GM21786 (cell line): ENCODE measurements at regions not wholly inside any gene's neighbourhood (a gene's known extent, or its start where the extent isn't known, plus 50 kb on each side); places are given as distances from the start of the nearest gene placed in this dataset.
"Not testable (repeated sequence)": the region's sequence is repeated elsewhere in the genome, so short reads cannot be mapped to it uniquely, and the experiment has no call there.

ENCODE experiments used
- ATAC-seq: cut with Tn5 transposase; IDR thresholded peaks from one replicate; pipeline ENCODE4 v1.9.1; 2021; ENCODE audit not compliant: unreplicated experiment

DNA sequence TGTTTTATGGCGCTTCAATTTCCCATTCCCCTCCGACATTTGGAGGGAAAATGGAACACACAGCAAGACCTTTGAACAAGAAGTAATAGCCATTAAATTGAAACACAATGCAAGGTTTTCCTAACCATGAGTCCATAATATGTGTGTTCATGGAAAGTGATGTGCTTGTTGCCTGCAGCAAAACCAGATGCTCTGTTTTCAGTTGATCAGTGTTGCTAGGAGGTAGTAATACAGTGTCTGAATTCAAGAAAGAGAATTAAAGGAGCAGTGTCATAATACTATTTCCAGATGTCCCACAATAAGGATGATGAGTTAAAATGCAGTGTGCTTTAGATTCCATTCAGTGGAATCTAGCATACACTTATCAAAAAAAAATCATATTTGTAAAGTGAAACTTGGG lies 637.4 kb upstream of the API5 start:
- ATAC-seq: no peak

DNA sequence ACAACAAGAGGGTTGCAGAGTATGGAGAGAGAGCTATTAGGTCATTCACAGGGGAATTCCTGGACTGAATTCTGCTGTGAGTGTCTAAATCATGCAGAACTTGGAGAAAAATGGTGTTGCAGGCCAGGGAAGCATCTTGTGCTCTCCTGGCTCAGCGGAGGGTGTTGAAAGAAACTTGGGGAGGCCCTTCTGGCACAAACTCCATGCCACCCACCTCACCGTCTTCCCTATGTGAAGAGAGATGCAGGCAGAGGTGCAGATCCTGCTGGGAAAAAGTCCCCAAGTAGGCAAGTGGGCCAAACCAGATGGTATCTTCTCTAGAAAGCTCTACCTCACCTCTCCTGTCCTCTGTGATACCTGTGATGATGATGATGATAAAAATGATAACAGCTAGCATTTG lies 604.3 kb upstream of the API5 start:
- no peak for ATAC-seq

DNA sequence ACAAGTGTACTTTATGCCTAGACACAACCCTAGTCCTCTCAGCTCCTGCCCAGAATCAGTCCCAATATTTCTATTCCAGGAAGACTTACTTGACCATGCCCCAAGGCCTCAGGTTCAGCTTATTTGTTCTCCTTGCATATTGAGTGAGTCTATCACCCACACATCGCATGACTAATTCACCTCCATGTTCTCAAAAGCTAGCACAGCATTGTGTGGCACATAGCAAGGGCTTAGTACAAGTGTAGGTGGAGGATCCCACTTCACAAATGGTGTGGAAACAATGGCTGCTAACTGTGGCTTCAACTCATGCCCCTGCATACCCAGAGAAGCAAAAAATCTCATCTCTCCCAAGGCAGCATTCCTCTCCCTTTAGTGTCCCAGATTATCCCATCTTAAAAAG lies 602.6 kb upstream of the API5 start:
- ATAC-seq: no peak

DNA sequence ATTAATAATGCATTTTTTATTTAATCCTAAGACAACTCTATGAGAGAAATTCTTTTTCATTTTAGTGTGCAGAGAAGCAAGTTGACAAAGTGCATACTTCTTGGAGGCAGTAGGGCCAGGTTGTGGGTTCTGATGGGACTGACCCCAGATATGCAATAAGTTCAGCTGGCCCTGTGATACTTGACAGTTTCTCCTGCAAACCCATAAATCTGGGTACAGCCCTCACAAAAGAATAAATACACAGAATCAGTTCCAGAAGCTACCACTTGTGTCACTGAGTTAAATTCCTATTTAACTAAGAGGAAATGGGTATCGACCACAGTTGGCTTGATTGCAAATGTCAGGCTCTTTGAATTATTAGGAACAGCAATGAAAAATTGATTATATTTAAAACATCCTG lies 598.5 kb upstream of the API5 start:
- ATAC-seq: no peak

DNA sequence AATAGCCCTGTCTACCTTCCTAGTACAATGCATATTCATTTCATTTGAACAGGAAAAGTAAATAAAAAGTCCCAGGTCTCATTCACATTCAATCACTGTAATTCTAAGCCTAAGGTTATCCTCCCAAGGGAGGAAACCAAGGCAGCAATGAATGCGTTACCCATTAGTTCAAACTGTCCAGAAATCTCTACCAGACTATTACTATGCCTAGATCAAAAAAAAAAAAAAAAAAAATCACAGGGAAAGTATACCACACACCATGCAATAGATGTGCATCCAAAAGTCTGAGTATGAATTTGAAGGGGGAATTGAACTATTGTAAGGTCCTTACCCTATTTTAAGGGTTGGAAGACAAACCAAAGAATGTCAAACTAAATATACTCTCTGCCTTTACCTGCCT lies 598.0 kb upstream of the API5 start:
- no peak for ATAC-seq

DNA sequence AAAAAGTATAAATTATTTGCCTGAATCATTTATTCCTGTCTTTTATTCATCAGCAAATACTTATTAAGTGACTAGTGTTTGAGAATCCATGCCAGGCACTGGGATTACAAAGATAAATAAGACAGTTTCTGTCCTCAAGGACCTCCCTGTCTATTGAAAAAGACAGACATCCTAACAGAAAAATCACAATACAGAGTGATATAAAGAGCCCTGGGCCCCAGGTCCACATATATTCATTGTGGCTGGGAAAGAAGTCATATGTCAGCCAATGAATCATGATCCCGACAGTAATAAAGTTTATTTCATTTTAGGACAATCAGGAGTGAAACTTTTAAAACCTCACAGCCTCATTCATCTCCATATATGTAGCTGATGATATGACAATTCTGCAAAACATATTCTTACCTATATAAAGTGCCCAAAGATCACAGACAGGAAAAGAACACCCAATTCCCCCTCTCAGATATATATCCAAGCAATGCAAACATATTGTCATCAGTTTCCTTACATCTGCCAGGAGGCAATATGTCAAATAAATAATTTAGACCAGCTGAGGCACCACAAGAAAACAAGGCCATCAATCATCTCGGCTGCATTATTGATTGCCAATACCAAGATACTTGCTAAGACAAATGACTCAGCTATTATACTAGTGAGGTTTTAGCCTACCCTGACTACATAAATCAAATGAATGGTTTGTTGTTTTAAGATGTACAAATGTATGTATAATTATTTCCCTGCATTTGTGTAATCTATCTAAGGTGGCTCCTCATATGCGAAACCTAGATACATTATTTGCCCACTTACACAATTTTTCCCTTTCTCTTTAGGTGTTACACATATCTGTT lies 590.9 kb upstream of the API5 start:
- ATAC-seq: no peak

DNA sequence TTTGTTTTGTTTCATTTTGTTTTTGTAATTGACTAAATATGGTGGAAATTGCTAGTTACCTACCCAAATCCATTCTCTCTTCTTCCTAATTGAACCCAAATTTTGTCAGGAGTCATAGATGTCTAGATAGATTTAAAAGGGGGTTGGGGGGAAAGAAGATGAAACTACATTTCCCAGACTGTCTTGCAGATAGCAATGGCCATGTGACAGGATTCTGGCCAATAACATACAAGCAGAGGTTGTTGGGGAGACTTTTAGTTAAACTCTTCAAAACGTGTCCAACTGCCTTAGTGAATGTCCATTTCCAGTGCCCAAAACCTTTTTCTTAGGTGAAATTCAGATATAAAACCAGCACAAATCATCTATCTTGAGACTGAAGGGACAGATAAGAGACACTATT lies 583.9 kb upstream of the API5 start:
- ATAC-seq: no peak

DNA sequence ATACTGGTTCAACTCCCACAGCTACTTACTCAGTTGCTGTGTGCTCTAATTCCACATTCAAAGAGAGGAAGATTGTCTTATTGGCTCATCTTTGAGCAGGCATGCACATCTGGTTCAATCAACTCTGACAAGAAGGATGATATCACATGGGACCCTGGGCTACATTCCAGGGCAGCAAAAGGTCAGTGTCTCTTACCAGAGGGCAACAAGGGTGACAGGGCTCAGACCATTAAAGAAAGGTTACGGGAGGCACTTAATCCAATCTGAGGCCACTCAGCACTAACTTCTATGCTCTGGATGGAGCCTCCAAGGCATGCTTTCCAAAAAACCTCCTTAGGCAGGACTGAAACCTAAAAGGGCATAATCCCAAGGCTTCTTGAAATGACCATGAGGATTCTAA lies 549.4 kb upstream of the API5 start:
- ATAC-seq: no peak

DNA sequence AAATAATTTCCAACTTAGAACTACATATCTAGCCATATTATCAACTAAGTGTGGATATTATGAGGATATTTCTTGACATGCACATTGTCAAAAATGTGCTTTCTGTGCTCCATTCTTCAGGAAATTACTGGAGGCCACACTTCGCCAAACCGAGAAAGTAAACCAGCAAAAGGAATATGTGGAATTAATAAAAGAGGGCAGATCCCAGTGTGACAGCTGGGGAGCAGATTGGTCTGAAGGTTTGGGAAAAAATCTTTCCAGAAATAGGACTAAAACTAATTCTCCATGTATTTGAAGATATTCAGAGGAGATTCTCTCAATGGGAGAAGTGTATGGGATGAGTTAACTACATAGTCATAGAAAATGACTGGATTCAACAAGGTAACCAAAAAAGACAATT lies 546.9 kb upstream of the API5 start:
- ATAC-seq: no peak

DNA sequence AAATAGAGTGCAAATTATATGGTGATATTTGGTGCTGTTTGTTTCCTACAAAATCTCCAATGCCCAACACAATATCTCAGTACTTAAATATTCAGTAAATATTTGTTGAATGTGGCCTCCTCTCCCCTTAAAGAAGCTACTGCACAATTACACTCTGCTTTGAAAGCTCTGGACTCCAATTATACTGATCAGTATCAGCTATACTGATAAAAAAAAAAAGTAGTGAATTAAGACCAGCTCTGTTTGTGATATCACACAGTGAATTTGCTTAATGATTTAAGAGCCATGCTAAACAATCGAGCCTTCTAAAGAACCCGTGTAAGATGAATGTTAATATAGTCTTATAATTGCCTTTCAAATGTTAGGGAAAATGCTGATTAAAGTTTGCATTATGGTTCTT lies 543.2 kb upstream of the API5 start:
- ATAC-seq: no peak

DNA sequence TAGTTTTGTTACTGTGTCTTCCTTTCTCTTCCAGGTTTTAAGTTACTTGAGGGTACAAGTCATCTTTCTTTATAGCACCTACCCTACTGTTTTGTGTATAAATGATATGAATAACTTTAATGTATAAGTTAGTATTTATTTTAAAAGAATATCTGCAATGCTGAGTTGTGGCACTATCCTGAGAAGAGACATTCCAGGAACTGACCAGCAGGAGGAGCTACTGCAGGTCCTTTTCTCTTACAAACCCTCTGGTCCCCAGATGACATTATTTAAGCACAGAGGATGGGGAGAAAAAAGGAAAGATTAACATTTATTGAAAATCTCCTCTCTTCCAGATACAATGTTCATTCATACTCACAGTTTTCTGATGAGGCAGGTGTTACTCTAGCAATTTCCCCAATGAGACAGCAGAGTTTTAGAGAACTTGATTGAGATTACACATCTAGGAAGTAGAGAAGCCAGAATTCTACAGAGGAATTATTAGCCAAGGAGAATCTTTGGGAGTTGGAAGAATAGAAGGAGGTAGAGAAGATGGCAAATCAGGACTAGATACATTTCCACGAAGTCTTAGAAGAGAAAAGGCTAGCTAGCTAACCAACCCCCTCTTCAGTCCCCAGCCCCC lies 541.2 kb upstream of the API5 start:
- peak; percentile 72 for ATAC-seq

DNA sequence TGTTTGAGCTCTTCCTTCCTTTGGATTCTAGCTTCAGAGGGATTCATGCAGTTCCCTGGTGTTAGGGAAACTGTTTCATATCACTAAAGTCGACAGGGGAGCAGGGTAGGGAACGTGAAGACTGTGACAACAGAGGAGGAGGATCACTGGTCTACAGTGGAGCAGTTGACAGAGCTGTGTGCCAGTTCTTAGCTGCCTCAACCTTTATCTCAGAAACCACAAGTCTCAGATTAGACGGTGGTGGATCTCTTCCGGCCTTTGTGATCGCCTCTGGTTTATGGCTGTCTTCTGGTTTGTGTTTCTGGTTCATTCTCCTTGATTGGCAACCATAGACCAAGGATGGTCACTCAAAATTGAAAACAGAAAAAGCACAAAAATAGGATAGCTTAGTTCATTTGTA lies 538.9 kb upstream of the API5 start:
- ATAC-seq: peak; percentile 47

DNA sequence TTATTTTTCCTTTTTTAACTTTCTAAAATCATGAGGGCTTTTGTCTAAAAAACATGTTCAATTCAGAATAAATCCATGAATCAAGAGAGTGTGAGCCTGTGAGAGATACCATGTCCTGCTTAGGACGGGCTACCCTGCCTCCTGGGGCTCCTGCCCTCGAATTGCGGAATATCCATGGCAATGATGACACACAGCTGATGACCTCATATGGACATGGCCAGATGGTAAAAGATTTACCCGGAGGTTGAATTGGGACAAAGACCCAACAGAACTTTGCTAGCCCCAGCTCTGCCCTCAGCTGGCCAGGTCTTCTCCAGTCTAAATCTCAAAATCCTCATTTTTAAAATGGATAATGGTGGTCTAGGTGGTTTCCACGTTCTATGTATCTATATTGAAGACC lies 538.1 kb upstream of the API5 start:
- ATAC-seq: no peak

DNA sequence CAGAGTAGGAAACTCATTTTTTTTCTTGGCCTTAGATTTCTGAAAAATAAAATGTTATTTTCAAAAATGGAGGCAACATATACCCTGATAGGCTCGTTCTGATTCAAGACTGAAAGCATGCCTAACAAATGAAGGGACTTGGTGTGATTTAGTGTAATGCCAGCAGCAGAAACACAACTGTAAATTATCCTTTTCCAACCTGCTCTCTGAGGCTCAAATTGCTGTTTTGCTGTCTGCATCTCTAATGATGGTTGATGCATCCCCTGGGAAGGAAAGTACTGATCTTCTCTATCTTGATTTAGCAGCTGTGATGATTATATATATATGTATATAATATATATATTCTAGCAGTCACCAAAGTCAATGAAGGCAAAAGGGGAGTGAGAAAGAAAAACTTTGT lies 537.2 kb upstream of the API5 start:
- ATAC-seq: no peak

DNA sequence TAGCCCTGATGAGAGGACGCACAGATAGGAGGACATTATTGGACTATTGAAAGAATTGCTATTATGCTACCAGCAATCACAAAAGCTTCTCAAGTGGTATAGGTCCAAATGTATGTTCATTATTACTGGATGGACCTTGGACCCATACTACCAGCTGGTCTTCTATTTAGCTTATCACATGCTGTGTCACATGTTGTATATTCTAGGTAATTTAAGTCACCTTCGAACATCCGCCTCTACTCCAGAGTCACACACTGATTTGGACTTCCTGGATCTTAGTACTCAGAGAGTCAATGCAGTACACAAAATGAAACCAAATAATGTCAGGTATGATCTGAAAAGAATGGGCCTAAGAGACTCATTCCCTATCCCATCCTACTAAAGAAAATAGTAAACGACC lies 534.0 kb upstream of the API5 start:
- ATAC-seq: no peak

DNA sequence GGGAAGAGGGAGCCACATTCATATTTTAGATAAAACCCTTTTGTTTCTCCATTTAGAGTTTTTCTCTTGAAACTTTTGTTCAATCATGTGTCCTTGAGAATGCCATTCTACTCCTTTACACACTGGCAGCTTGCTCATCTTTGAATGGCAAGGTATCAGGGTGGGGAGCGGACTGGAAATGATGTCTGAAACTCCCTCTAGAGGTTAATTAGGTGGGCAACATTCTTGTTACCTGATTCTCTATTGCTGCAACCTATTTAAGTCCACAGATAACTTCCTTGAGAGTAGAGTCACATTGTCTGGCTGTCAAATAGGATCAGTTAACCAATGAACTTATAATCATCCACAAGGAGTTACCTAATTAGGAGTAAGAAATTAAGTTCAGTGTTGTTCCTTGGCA lies 533.6 kb upstream of the API5 start:
- ATAC-seq: no peak

DNA sequence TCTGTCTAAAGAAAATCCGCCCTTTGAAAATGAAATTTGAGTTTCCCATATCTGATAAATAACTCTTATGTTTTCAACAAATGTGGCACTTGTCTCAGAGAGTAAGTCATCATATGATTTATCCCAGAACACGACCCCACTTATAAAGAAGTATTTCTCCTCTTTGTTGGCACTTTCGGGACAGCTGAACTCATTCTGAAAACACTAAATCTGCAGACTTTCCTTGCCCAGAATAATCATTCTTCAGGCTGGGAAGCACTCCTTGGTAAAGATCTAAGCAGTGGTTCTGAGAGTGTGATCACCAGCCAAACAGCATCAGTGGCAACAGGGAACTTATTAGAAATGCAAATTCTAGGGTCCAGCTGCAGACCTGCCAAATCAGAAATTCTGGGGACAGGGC lies 532.2 kb upstream of the API5 start:
- ATAC-seq: no peak

DNA sequence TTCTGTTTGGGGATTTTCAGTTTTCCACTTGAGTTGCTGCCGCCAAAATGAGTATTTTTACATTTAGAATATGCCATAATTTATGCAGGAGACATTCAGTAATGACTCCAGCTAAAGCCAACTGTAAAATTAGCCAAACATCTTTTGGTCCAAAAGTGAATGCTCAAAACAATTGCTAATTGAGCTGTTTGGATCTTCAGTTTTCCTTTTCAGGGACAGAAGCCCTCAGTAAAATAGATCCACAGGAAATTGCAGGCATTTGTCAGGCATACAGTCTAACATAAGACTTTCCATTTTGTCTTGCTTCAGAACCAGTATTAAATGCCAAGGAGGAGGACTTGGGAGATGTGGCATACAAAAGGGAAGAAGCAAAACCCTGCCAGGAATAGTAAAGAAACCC lies 524.8 kb upstream of the API5 start:
- ATAC-seq: no peak

DNA sequence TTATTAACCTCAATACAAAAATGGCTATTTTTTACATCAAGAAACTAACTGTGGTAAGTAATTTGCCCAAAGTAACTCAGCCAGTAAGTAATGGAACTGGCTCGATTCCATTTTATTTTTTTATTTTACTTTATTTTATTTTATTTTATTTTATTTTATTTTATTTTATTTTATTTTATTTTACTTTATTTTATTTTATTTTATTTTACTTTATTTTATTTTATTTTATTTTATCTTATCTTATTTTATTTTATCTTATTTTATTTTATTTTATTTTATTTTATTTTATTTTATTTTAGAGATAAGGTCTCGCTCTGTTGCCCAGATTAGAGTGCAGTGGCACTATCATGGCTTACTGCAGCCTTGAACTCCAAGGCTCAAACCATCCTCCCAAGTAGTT lies 516.3 kb upstream of the API5 start:
- not testable (repeated sequence) for ATAC-seq

DNA sequence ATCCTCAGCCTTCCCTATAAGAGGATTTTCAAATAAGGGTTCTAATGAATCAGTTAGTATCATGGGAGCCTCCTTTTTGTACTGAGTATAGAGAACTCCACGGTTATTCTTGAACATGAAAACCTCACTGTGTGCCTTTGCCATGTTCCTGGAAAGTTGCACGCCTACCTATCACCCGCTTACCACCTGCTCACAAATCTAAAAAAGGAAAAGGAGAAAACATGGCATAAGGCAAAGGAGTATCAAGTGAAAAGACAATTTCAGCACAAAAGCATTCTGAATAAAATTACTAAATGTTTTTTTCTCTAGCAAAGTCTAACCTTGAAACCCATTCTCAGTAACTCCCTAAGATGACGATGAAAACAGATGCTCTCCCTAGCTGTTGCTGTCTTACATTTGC lies 511.8 kb upstream of the API5 start:
- no peak for ATAC-seq

DNA sequence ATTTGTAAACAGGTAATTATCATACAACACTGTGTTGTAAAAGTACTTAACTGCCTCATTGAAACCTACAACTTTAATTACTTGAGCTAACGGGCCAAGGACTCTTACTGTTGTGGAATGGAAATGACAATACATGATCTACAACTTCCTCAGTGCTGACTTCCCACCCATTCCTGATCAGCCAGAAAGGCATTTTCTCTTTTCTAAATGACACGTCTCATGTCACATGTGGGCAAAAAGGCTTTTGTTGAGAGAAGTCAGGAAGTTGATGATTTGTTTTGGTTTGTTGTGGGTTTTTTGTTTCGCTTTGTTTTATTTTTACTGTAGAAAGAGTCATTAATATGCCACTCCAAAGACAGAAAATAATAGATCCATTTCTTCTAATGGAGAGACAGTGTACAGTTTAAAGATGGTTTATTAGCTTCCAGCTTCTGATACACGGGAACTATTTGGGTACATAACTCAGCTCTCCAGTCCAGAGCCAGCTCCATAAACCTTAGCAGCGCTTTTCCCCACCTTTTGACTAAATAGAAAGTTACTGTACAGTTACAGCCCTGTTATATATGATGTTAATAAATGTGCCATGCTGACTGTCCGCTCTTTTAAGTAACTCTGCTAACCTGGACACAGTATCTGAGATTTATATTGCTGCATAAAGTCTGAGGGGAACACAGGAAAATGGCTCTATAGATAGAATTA lies 509.4 kb upstream of the API5 start:
- no peak for ATAC-seq

DNA sequence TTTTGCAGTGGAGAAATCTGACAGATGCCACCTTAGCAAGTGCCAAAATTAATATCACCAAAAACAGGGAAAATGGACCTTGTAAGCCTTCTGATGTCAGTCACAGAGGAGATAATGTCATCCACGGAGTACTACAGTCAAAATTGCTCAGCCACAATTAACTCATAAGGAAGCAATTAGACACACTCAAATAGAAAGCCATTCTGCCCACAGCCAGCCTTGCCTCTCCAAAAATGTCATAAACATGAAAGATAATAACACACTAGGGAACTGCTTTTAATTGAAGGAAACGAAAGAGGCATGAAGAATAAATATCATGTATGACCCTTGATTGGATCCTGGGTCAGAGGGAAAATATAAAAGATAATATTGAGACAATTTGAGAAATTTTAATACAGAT lies 505.6 kb upstream of the API5 start:
- no peak for ATAC-seq
